Osteoblast (primary cell): ENCODE measurements at regions not wholly inside any gene's neighbourhood (a gene's known extent, or its start where the extent isn't known, plus 50 kb on each side); places are given as distances from the start of the nearest gene placed in this dataset.

Source experiments
- DNase-seq: peaks from one replicate; pipeline ENCODE4 v3.0.0; 2011; ENCODE audit warnings: low spot score, mixed read lengths; ENCODE audit not compliant: insufficient read length; ENCODE audit errors: missing footprints
- H2AFZ ChIP-seq: 2 replicates; pipeline ENCODE4 v1.6.0; 2011; ENCODE audit warnings: mild to moderate bottlenecking, low read length
- H3K27ac ChIP-seq: 2 replicates; pipeline ENCODE4 v1.5.1; 2011; ENCODE audit warnings: mild to moderate bottlenecking, low read depth, low read length, moderate library complexity
- H3K27me3 ChIP-seq: 2 replicates; pipeline ENCODE4 v1.6.0; 2012; ENCODE audit warnings: mild to moderate bottlenecking, control low read depth, inconsistent platforms, low read length, moderate library complexity; ENCODE audit not compliant: insufficient read depth
- H3K36me3 ChIP-seq: 2 replicates; pipeline ENCODE4 v1.5.1; 2011; ENCODE audit warnings: mild to moderate bottlenecking, low read length, control low read depth, moderate library complexity; ENCODE audit not compliant: insufficient read depth
- H3K4me1 ChIP-seq: 2 replicates; pipeline ENCODE4 v1.5.1; 2011; ENCODE audit warnings: mild to moderate bottlenecking, low read length, control low read depth, moderate library complexity; ENCODE audit not compliant: insufficient read depth
- H3K4me2 ChIP-seq: 2 replicates; pipeline ENCODE4 v1.6.0; 2011; ENCODE audit warnings: mild to moderate bottlenecking, low read length; ENCODE audit not compliant: insufficient read depth
- H3K4me3 ChIP-seq: fragments of 200-600 bp; sonication (generic); 3 replicates; pipeline ENCODE4 v1.5.1; 2012; ENCODE audit warnings: mild to moderate bottlenecking, low read length, inconsistent platforms; ENCODE audit not compliant: insufficient read depth
- H3K79me2 ChIP-seq: 2 replicates; pipeline ENCODE4 v1.6.0; 2012; ENCODE audit warnings: mild to moderate bottlenecking, low read length, control low read depth, inconsistent platforms; ENCODE audit not compliant: insufficient read depth
- H3K9me3 ChIP-seq: 2 replicates; pipeline ENCODE4 v1.5.1; 2011; ENCODE audit warnings: low read depth, low read length, control low read depth
- H4K20me1 ChIP-seq: 2 replicates; pipeline ENCODE4 v1.6.0; 2012; ENCODE audit warnings: mild to moderate bottlenecking, low read length, control low read depth; ENCODE audit not compliant: insufficient read depth
- CTCF ChIP-seq: IDR thresholded peaks from 2 replicates; pipeline ENCODE4 v1.5.1; 2011; ENCODE audit warnings: mild to moderate bottlenecking, low read depth, low read length, moderate library complexity; ENCODE audit errors: extremely low read depth

GRCh38 chr13:22789027-22789593 is 391.7 kb upstream of the SGCG start:
- H4K20me1 ChIP-seq = no peaks in the 10 kb centered on the region
- H3K36me3 ChIP-seq = no peaks in the 10 kb centered on the region
- H3K9me3 ChIP-seq = no peaks in the 10 kb centered on the region
- DNase-seq = no peak
- no peak for TF ChIP-seq CTCF
- H3K4me2 ChIP-seq = no peak overlapping the region
- no peak overlapping the region for H2AFZ ChIP-seq
- H3K27me3 ChIP-seq = no peaks in the 10 kb centered on the region
- H3K4me1 ChIP-seq = no peaks in the 10 kb centered on the region
- no peak overlapping the region for H3K4me3 ChIP-seq
- H3K27ac ChIP-seq = no peak overlapping the region
- no peaks in the 10 kb centered on the region for H3K79me2 ChIP-seq

GRCh38 chr13:22789916-22790315 is 390.9 kb upstream of the SGCG start:
- no peak for TF ChIP-seq CTCF
- H3K4me3 ChIP-seq = no peak overlapping the region
- DNase-seq = no peak
- H3K27me3 ChIP-seq = no peaks in the 10 kb centered on the region
- no peaks in the 10 kb centered on the region for H3K36me3 ChIP-seq
- H3K27ac ChIP-seq = no peak overlapping the region
- no peaks in the 10 kb centered on the region for H4K20me1 ChIP-seq
- H3K9me3 ChIP-seq = no peaks in the 10 kb centered on the region
- H3K79me2 ChIP-seq = no peaks in the 10 kb centered on the region
- no peak overlapping the region for H2AFZ ChIP-seq
- H3K4me1 ChIP-seq = no peaks in the 10 kb centered on the region
- H3K4me2 ChIP-seq = no peak overlapping the region

GRCh38 chr13:22793598-22794134 is 387.1 kb upstream of the SGCG start:
- Histone ChIP-seq H3K4me2 (no peak overlapping the region), H3K27ac (no peak overlapping the region), H3K4me3 (no peak overlapping the region), H3K36me3 (no peaks in the 10 kb centered on the region), H2AFZ (no peak overlapping the region), H3K4me1 (no peaks in the 10 kb centered on the region), H3K9me3 (no peaks in the 10 kb centered on the region), H3K27me3 (no peaks in the 10 kb centered on the region), H4K20me1 (no peaks in the 10 kb centered on the region), H3K79me2 (no peaks in the 10 kb centered on the region)
- DNase-seq = no peak
- no peak for TF ChIP-seq CTCF

GRCh38 chr13:22800526-22801401 is 380.0 kb upstream of the SGCG start:
- no peak overlapping the region for H3K4me2 ChIP-seq
- H2AFZ ChIP-seq = no peak overlapping the region
- DNase-seq = no peak

More at GRCh38 chr13:22800526-22801401, 380.0 kb upstream of the SGCG start:
- H3K9me3 ChIP-seq = no peaks in the 10 kb centered on the region
- H3K79me2 ChIP-seq = no peaks in the 10 kb centered on the region
- H3K4me1 ChIP-seq = no peaks in the 10 kb centered on the region
- H3K4me3 ChIP-seq = peak overlapping the region; percentile 1
- H3K27ac ChIP-seq = no peak overlapping the region
- TF ChIP-seq CTCF = no peak
- no peaks in the 10 kb centered on the region for H3K36me3 ChIP-seq
- H4K20me1 ChIP-seq = no peaks in the 10 kb centered on the region
- H3K27me3 ChIP-seq = no peaks in the 10 kb centered on the region
